ENCODE measurements at regions not wholly inside any gene's neighbourhood (a gene's known extent, or its start where the extent isn't known, plus 50 kb on each side); places are given as distances from the start of the nearest gene placed in this dataset.

DNA sequence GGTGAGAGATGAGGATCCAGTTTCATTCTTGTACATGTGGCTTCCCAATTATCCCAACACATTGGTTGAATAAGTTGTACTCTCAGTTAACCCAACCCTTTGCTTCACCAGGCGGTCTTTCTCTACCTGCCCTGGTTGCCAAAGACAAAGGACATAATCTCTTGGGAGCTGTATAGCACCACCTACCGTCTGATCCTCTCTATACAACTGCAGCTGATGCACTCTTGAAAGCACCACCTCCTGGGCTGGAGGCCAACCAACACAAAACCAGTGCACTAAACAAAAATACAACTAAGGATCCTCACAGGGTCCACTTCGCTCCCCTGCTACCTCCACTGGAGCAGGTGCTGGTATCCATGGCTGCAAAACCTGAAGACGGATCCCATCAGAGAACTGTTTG lies 473.6 kb upstream of the NRXN1 start:
- DNase-seq (ENCODE audit: low read depth, low spot score) = no peak
- no peak for TF ChIP-seq CTCF (IDR thresholded peaks at IDR 0.05; ENCODE audit: low read depth, low read length)
- in situ Hi-C loops (cut with HindIII; ENCODE audit: low sequenced_read_pairs) = no loop called here
- H3K4me3 ChIP-seq (ENCODE audit: low read depth, low read length) = no peak overlapping the region

DNA sequence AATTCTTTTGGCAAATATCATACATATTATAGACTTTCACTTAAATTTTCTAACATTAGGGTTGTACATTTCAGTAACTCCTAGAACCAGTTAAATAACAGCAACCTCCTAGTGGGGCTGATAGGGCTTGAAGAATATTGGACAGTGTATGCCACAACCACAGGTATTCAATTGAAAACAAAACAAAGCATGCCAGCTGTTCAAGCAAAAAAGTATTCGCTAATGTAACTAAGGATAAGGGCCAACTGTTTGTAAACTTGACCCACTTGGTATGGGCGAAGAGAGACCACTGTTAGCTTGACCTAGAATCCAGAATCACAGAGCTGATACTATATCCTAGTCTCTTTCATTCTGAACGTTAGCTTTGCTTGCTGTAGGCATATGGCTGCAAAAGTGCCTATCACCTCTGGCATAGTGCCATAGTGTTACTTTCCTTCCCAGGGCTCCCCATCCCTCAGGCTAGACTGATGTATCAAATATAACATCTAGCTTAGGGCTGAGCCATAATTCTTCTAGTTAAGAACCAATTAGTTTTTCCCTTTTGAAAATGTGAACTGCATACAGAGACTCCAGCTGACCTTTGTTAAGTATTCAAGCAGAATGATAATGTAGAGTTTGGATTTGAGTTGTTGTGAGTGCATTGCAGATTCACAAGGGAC lies 458.8 kb upstream of the NRXN1 start:
- peak; percentile 8 for DNase-seq (ENCODE audit: low read depth, low spot score)
- in situ Hi-C loops (cut with HindIII; ENCODE audit: low sequenced_read_pairs) = no loop called here
- no peak overlapping the region for H3K4me3 ChIP-seq (ENCODE audit: low read depth, low read length)
- no peak for TF ChIP-seq CTCF (IDR thresholded peaks at IDR 0.05; ENCODE audit: low read depth, low read length)

DNA sequence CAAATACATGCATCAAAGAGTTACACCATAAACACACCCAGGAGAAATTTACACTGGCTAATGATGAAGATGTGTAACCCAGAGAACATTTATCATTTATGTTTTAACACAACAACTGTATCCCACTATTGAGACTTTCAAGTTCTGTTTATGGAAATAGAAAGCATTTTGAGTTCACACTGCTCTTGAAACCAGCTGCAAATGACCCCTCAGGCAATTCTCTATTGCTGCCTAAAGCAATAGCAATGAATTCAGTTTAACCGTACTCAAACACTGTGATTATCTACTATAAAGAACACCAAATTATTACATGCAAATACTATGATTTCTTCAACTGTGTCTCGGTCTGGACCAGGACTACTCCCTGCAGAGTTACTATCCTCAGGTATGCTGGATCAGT lies 452.7 kb upstream of the NRXN1 start:
- in situ Hi-C loops (cut with HindIII; ENCODE audit: low sequenced_read_pairs) = no loop called here
- no peak overlapping the region for H3K4me3 ChIP-seq (ENCODE audit: low read depth, low read length)
- no peak for TF ChIP-seq CTCF (IDR thresholded peaks at IDR 0.05; ENCODE audit: low read depth, low read length)
- no peak for DNase-seq (ENCODE audit: low read depth, low spot score)

DNA sequence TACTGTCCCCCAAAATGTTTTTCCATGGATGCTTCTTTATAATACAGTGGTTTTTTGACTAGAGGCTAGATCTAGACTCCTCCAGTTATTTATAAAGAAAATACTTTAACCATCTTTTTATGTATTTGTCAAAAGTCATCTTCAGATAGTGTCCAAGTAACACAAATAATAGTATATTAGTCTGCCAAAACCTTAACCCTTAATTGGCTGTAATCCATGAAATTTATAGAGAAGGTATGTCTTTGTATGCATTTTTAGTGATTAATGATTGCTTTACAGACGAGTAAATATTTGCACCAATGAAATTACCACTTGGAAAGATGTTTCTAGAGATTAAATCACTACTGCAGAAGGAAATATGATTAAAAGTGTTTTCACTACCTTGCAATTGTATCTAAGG lies 451.8 kb upstream of the NRXN1 start:
- no peak overlapping the region for H3K4me3 ChIP-seq (ENCODE audit: low read depth, low read length)
- no peak for TF ChIP-seq CTCF (IDR thresholded peaks at IDR 0.05; ENCODE audit: low read depth, low read length)
- no peak for DNase-seq (ENCODE audit: low read depth, low spot score)
- in situ Hi-C loops (cut with HindIII; ENCODE audit: low sequenced_read_pairs) = no loop called here

GRCh38 chr2:51472783-51473182 lies 440.9 kb upstream of the NRXN1 start:
- in situ Hi-C loops (cut with HindIII; ENCODE audit: low sequenced_read_pairs) = no loop called here
- no peak for TF ChIP-seq CTCF (IDR thresholded peaks at IDR 0.05; ENCODE audit: low read depth, low read length)

GRCh38 chr2:51472300-51472699 lies 440.4 kb upstream of the NRXN1 start:
- in situ Hi-C loops (cut with HindIII; ENCODE audit: low sequenced_read_pairs) = no loop called here
- H3K4me3 ChIP-seq (ENCODE audit: low read depth, low read length) = no peak overlapping the region
- no peak for DNase-seq (ENCODE audit: low read depth, low spot score)
- no peak for TF ChIP-seq CTCF (IDR thresholded peaks at IDR 0.05; ENCODE audit: low read depth, low read length)

More at GRCh38 chr2:51472783-51473182, 440.9 kb upstream of the NRXN1 start:
- DNase-seq (ENCODE audit: low read depth, low spot score) = no peak
- no peak overlapping the region for H3K4me3 ChIP-seq (ENCODE audit: low read depth, low read length)
